Cerebellar nuclear complex (tissue), 1 donor: ENCODE measurements at regions not wholly inside any gene's neighbourhood (a gene's known extent, or its start where the extent isn't known, plus 50 kb on each side); places are given as distances from the start of the nearest gene placed in this dataset.

Experiments
- DNase-seq, 2 experiments: peaks; one replicate each; lab custom pipeline; 2025; lab: John Stamatoyannopoulos, UW

GRCh38 chr4:45985038-45985437 lies 138.8 kb downstream of the GABRG1 start:
- no peak for DNase-seq

GRCh38 chr4:45971108-45971507 lies 152.7 kb downstream of the GABRG1 start:
- no peak for DNase-seq

- DNase-seq, result no peak
Observed at GRCh38 chr4:45957353-45957752, 166.5 kb downstream of the GABRG1 start.

- no peak for DNase-seq
Observed at GRCh38 chr4:45954276-45954675, 169.6 kb downstream of the GABRG1 start.

GRCh38 chr4:45951153-45951552 lies 172.7 kb downstream of the GABRG1 start:
- DNase-seq, result no peak

- DNase-seq, result no peak
Observed at GRCh38 chr4:45946699-45947098, 177.2 kb downstream of the GABRG1 start.

GRCh38 chr4:45944000-45944399 lies 179.9 kb downstream of the GABRG1 start:
- DNase-seq, result no peak

- no peak for DNase-seq
Observed at GRCh38 chr4:45939056-45939455, 184.8 kb downstream of the GABRG1 start.

- no peak for DNase-seq
Observed at GRCh38 chr4:45931154-45931553, 192.7 kb downstream of the GABRG1 start.

- no peak for DNase-seq
Observed at GRCh38 chr4:45927641-45928040, 196.2 kb downstream of the GABRG1 start.

GRCh38 chr4:45925809-45926208 lies 198.0 kb downstream of the GABRG1 start:
- DNase-seq, result no peak

GRCh38 chr4:45920861-45921260 lies 203.0 kb downstream of the GABRG1 start:
- DNase-seq, result no peak

GRCh38 chr4:45910511-45910910 lies 213.3 kb downstream of the GABRG1 start:
- no peak for DNase-seq

- no peak for DNase-seq
Observed at GRCh38 chr4:45897946-45898585, 225.8 kb downstream of the GABRG1 start.

GRCh38 chr4:45883421-45883820 lies 240.4 kb downstream of the GABRG1 start:
- no peak for DNase-seq

GRCh38 chr4:45876235-45876890 lies 247.5 kb downstream of the GABRG1 start:
- no peak for DNase-seq

GRCh38 chr4:45869184-45869583 lies 254.7 kb downstream of the GABRG1 start:
- DNase-seq, result no peak

GRCh38 chr4:45865781-45866180 lies 258.1 kb downstream of the GABRG1 start:
- no peak for DNase-seq

- no peak for DNase-seq
Observed at GRCh38 chr4:45855857-45856256, 268.0 kb downstream of the GABRG1 start.

- DNase-seq, result no peak
Observed at GRCh38 chr4:45846016-45846415, 277.8 kb downstream of the GABRG1 start.

- no peak for DNase-seq
Observed at GRCh38 chr4:45841791-45842190, 282.1 kb downstream of the GABRG1 start.

GRCh38 chr4:45831692-45832091 lies 292.2 kb downstream of the GABRG1 start:
- DNase-seq, result no peak

- DNase-seq, result no peak
Observed at GRCh38 chr4:45803994-45804393, 319.9 kb downstream of the GABRG1 start.

GRCh38 chr4:45795135-45795534 lies 328.7 kb downstream of the GABRG1 start:
- no peak for DNase-seq
